HG02943 (cell line): ENCODE measurements at regions not wholly inside any gene's neighbourhood (a gene's known extent, or its start where the extent isn't known, plus 50 kb on each side); places are given as distances from the start of the nearest gene placed in this dataset.

Experiments used
- ATAC-seq: cut with Tn5 transposase; IDR thresholded peaks from one replicate; pipeline ENCODE4 v1.9.1; 2021; ENCODE audit warnings: mild to moderate bottlenecking, low read depth, moderate library complexity; ENCODE audit not compliant: unreplicated experiment

DNA sequence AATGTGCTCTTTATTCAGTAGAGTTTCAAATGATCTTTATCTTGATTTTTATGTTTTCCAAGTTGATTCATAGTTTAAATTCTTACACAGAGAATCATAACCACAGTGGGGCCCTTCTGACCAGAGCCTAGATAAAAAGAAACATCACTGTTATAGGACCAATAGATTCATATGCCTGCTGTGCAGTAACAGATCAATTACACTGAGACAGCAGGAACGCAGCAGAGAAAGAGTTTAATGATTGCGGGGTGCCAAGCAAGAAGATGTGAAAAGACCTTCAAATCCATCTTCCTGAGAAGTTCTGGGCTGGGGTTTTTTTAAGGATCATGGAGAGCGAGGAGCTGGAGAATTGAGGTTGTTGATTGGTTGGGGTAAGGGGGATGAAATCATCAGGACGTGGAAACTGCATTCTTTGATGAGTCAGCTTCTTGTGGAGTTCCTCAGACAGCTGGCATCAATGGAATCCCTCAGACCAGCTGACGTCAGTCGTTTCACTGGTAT, 346.6 kb downstream of the TBC1D4 start:
- ATAC-seq: no peak

DNA sequence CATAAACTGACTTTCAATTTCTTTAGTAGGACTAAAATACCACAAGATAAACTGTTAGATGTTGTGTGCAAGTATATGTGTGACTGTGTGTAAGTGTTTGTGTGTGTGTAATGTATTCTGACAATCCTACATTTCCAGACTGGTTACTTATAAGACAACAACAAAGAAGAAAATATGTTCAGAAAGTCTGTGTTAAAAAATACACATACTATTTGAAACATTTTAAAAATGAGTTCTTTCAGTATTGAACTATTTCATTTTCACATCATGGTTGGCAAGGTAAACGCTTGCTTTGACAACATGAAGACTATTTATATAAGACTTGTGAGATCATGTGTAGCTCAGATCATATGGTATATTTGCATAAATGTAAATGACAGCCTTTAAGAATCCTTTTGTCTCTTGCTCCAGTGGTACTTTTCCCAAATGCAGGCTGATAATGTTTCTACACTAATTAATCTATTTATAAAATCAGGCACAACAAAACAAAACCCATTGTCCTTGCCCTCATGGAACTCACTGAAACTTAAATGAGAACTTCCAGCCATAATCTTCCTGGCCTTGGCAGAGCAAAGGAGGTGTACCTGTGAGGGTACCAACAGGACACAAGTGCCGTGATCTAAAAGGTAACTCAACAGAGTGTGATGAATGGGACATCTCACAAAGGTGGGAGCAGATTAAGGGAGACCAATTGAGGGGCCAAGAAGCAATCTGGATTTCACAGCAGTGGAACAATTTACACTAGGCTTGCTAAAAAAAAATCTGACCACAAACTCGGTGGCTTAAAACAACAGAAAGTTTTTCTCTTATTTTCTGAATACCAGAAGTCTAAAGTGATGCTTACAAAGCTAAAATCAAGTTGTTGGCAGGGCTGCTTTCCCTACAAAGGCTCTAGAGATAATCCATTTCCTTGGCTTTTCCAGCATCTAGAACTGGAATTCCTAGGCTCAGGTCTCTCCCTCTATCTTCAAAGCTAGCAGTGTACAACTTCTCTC, 349.0 kb downstream of the TBC1D4 start:
- ATAC-seq: no peak

DNA sequence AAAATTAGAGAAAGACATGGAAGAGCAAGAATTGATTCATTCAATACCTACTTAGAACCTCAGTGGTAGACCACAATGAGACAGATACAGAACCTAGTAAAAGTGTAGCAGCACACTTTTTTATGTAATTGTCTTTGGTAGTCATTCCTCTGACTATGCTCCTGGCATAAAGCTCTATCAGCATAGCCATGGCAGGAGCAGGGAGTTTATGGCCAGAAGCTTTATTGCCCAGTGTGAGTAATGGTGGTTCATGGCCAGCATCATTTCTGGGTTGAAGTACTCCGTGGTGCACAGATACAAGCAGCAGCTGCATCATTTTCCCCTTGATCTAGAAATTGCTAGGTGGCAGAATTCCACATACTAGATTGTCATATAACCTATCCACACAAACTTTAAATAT, 352.6 kb downstream of the TBC1D4 start:
- no peak for ATAC-seq

DNA sequence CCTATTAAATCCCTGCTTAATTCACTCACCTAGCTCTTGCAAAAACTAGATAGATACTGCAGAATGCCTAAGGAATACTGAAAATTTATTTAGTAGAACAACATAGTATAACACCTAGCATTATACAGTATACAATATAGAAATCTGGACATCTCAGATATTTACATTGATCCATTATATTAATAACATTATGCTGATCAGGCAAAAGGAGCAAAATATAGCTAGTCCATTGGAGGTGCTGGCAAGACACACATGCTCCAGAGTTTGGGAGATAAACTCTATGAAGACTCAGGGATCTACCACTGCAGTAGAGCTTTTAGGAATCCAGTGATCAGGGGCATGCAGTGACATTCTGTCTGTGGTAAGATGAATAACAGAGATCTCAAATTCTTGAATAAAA, 357.6 kb downstream of the TBC1D4 start:
- no peak for ATAC-seq

DNA sequence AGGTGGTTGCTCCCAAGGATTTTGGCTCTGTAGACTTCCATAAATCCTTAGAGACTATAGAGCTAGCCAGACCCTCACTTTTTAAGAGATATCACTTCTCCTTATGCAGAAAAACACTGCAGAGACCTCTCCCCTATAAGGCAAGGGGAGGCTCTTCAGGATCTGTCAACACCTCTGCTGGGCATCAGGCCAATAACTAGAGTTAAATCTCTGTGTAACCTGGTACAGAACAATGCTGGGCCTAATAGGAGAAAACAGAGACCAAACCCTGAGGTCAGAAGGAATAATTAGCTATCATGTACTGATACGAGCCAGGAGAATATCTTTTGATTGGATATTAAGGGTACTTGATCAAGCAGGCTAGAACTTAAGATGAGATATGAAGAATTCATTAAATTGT, 358.5 kb downstream of the TBC1D4 start:
- ATAC-seq: no peak

DNA sequence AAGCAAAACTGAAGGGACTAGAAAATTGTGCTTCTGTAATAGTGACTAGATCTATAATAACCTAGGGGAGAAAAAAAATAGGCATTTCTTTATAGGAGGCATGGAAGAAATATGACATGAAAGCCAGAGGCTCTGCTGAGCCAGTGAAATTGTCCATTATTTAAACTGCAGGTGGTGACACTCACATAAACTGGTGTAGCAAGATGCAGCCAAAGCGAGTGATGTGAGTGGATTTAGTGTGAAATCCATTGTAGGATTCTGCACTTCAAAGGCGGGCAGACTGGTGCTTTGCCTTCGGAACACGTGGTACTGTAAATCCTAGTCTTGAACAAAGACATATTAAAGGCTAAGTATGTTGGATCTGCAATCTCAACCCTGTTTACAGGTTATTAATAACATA, 361.9 kb downstream of the TBC1D4 start:
- no peak for ATAC-seq

DNA sequence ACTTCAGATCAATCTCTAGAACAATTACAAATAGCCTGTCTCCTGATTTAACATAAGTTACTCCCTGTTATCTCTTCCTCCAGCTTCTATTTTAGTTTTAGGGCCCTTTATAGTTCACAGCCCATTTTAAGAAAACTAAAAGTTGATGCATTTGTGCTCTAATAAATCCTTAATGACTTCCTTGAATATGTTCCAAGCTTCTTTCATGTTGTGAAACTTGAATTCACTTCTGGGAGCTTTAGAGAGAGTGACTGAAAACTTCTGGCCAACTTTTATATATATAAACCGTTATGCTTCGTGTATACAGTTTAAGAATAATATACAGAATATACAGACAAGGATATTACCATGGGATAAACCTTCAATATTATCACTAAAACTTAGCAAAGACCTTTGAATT, 366.8 kb downstream of the TBC1D4 start:
- no peak for ATAC-seq

DNA sequence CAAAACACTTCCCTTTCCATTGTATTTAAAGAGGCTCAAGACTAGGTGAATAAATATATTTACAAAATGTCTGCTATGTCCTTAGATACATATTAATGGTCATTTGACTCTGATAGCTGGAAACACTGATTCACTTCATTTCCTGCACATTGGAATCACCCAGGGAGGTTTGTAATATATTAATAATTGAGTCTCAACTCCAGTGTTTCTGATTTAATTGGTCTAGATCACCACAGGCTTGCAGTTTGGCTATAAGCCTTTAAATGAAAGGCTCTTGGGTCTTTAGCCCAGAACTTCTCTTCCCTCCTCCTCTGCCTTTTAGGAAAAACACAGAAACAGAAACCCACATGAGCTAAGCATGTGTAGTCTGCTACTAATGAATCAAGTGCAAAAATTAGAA, 378.0 kb downstream of the TBC1D4 start:
- no peak for ATAC-seq

DNA sequence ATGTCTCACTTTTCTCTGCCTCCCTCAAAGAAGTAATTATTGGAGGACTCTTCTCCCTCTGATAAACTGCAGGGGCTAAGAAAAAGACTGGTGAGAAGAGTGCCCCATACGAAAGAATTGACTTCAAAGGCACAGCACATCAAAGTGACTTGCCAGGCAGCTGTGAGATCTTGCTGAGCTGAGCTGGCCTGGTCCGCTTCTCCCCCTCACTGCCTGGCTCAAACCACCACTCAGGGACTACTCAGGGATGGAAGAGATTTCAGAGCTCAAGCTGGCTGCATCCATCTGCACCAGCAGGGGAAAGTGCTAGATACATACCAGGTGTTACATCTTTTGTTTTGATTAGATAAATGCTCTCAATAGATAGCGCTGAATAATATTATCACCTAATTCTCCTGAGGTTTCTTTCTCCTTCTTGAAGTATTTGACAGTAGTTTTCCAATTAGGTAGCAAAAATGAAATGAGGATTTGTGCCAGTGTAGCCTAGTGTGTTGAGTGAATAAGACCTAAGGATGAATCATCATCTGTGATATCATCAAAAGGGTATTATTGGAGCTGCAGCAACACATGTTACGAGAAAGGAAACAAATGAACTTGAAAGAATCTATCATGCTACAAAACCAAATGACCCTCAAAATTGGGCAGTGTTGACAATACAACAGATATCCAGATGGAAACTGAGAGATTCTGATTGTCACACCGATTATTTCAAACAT, 379.8 kb downstream of the TBC1D4 start:
- no peak for ATAC-seq

DNA sequence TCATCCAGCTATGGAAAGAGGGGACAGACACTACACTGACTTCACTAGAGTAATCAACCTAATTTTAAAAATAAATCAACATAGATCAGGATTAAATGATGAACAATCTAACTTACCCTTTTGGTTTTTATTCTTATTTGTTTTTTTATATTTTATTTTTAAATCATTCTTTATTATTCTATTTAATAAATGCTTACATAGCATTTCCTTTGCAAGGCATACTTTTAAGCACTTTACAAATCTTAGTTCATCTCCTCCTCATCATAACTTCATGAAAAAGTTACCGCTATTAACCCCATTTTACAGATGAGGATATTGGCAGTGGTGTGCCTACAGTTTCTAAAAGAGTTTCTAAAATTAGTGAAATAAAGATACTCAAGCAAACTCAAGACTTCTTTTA, 380.6 kb downstream of the TBC1D4 start:
- ATAC-seq: no peak

DNA sequence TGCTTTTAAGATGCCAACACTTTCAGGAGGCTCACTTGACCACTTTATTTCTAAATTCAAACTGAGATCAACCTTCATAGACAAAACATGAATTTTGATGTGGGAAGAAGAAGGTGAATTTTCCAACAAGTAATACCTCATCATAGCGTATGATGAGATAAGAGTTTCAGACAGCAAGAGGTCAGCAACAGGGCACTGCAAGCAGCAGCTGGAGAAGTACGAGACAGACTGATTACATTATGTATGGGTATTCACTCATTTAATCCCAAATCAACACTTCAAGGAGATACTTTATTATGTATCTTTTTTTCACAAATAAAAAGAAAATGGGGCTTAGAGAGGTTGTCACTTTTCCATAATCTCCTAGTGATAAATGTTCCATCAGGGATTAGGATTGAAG, 389.8 kb downstream of the TBC1D4 start:
- no peak for ATAC-seq

DNA sequence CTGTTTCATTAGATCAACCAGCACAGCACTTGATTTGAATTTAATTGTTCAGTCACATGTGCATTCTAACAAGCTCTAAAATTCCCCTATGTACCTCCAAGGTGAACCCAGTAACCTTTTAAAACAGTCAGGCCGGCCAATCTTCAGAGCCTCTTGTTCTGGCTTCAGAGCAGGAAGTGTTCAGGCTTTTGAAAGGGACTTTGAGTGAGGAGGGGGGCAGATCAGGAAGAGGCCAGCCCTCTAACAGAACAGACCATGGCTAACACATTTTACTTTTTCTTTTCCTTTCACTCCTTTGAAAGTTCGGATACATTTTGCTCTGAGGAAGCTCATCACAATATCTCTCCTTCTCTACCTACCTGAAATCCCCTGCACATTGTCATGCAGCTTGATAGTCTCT, 390.3 kb downstream of the TBC1D4 start:
- ATAC-seq: no peak

DNA sequence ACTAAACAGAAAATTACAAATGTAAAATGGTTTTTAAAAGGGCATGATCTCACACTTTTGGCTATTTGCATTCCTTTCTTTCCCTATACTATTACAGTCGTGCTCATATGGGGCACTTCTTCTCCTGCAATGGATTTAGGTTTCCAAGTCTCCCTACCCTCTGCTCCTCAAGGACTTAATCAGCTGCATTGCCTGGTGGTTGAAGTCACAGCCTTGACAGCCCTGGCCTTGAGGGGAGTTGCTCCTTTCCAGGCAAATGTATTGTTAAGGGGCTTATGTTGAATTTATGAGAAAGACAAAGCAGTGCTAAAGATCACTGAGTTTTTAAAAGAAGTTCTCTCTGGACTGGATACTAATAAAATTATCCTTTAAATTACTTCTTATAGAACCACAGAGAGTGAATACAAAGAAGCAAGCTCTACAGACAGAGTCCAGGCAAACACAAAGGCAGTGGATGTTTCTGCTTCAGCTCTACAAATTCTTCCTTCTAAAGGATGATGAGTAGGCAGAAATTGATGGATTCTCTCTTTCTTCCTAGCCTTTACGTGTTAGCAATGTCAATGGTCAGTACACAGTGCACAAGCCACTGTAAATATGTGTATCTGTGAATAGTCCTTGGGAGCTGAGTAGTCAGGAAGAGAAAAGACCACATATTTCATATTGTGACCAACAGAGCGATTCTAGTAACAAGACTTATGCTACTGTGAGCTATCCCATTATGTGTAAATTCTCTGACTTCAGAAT, 390.9 kb downstream of the TBC1D4 start:
- no peak for ATAC-seq

DNA sequence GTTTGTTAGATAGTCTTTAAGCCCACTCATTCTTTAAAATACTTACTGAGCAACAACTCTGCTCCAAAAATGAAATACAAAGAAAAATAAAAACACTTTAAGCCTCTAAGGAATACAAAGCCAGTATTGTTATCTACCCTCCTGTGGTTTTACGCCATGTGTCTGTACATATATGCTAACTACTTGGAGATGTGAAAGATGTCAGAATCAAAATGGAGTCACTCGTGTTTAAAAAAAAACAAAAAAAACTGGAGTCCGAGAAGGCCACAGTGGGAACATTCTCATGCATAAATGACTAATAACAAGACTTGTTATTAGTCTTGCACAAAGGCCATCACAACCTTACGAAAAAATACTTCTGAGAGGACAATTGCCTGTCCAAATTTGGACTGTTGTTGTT, 393.1 kb downstream of the TBC1D4 start:
- ATAC-seq: no peak

DNA sequence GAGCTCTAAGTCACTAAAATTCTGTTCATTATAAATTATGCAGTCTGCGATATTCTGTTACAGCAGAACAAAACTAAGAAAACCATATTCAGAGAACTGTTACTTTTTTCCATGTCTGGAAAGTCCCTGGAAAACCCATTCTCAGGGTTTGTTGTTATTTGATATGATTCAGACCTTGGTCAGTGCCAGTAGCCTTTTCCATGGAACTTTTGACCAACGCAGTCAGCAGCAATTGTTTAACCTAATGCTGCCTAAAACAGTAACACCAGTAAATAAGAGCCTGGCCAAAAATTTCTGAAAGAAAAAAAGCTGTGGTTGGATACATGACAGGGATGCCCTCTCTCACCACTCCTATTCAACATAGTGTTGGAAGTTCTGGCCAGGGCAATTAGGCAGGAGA, 402.7 kb downstream of the TBC1D4 start:
- ATAC-seq: no peak

DNA sequence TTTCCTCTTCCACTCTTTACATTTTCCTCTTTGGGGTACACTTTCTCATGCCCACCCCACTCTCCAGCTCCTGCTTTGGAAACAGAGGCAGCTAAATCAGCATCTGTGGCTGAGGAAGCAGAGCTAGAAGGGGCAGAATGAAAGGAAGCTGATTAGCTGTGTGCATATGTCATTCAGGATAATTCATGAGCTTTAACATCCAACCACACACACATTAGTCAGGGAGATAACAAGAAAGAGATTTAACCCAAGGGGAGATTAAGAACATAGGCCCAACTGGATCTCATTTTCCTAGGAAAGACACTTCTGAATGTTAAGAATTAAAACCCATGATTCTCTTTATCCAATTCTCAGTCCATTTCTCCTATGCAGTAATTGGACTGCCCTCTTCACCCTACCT, 405.5 kb downstream of the TBC1D4 start:
- ATAC-seq: no peak

DNA sequence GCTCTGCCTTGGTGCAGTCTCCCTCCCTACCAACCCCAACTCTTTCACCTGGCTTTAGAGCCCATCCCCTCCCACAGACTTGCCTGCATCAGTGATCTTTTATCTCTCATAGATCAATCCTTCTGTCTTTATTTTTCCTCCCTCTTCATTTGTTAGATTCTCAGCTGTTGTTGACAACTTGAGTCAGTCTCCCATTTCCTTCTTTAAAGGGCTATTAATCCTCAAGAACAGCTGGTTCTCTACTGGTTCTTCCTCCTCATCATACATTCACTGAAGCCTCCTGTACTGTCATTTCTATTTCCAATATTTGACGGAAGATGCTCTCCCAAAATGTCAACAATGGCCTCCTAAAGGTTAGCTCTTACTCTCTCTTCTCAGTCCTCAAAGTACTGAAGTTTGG, 408.2 kb downstream of the TBC1D4 start:
- ATAC-seq: no peak

DNA sequence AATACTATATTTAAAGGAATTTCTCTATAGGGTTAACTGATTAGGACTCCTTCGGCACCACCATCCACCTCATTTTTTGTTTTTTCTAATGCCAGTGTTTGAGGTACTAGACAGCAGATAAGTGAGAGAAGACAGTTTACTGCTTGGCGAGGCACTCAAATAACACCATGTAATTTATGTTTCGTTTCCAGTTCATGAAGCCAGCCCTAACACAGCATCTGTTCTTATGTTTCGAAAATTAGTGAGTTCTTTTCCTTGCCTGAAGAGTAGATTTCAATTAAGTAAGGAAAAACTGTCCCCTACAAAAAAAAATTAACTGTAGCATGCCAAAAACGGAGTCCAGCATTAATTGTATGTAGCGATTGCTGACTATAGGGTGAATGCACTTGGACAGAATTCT, 409.1 kb downstream of the TBC1D4 start:
- no peak for ATAC-seq

DNA sequence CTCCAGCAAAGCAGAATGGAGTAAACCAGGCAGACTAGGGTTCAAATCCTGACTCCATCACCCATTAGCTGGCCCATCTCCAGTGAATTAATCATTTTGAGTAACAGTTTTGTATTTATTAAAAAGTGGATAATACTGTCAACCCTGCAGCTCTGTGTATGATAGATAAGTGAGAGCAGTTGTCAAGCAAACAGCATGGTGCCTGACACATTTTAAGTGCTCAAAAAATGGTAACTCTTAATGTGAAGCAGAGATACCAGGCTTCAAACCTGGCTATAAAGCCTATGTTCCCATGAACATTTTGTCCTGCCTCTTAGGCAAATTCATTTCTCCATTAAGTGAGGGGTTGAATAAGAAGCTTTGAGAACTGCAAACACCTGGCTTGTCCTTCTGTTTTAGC, 409.6 kb downstream of the TBC1D4 start:
- no peak for ATAC-seq

DNA sequence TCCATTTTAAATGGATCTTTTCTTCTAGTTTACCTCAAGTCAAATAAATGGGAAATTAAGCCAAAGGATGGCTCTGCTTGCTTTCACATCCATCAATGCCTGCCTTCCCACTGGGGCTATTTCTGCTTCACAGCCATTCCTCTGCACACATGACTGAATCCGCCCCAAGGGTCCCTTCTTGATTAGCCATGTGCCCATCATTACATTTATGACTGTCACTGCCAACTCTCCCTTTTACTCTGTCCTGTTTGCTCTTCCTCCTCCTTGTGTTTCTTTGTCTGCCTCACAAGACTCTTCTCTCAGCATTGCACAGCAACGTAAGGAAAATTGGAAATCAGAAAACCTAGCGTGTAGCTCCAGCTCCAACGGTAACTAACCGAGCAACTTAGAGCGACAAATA, 410.2 kb downstream of the TBC1D4 start:
- no peak for ATAC-seq

DNA sequence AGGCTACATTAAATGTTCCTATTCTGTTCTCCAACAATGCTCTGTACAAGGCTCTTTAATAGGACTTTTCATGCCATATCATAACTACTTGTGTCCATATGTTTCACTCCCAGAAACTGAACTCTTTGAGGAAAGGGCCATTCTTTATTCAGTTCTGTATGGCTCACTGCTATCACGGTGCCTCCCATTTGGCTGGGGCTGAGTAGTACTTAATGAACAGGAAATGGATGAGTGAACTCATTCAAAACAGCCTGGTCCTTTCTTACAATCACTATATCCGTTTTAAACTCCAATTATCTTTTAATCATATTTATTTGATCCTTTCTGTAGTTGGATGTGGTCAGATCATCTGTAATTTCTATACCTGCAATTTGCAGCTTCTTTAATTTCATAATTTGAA, 410.6 kb downstream of the TBC1D4 start:
- no peak for ATAC-seq
